K562 (cell line): ENCODE measurements at regions not wholly inside any gene's neighbourhood (a gene's known extent, or its start where the extent isn't known, plus 50 kb on each side); places are given as distances from the start of the nearest gene placed in this dataset.

Experiments
- ATAC-seq: fragments of 200-7000 bp; cut with Tn5 transposase; 3 replicates; pipeline ENCODE4 v1.9.1; 2020; ENCODE audit warnings: moderate library complexity
- BruUV-seq: library from RNA; stranded (reverse); fragments of 400-500 nt; replicated peaks from 2 replicates; lab custom pipeline; 2021; lab: Mats Ljungman, UMichigan
- CTCF ChIA-PET: fragments of 300-600 bp; formaldehyde crosslinking; extraction: SDS; loops from one replicate; lab custom pipeline; 2021; ENCODE audit warnings: low intra/inter-chr PET ratio; lab: Yijun Ruan, JAX
- POLR2A ChIA-PET: fragments of 300-600, 350-650 bp; sonication (Branson Sonifier 250); formaldehyde crosslinking; extraction: SDS; loops from one replicate; lab custom pipeline; 2021; ENCODE audit warnings: antibody characterized with exemption, inconsistent platforms; lab: Yijun Ruan, JAX
- DNase-seq, 4 experiments: peaks; one replicate each; pipeline versions ENCODE4 v3.0.0 to v3.0.0-alpha.2; 2011 to 2018; ENCODE audit warnings: low spot score in 3 of 4, mixed read lengths in 3 of 4; ENCODE audit errors: extremely low read depth in 1 of 4
- FAIRE-seq: peaks from 2 replicates; lab custom pipeline; 2011; peaks lifted over from hg19 to GRCh38; lab: Jason Lieb, UNC
- H2AFZ ChIP-seq: 2 replicates; pipeline ENCODE4 v1.6.0; 2011; ENCODE audit warnings: low read depth, low read length, control low read depth, inconsistent platforms
- H3K27ac ChIP-seq: fragments of 200-600 bp; 3 replicates; pipeline ENCODE4 v1.8.0; 2011; ENCODE audit warnings: low read depth, mild to moderate bottlenecking, control low read depth, inconsistent platforms, low read length, moderate library complexity, mixed read lengths; ENCODE audit errors: extremely low read depth
- H3K27me3 ChIP-seq, 2 experiments: fragments of 300-600 bp in 1 of 2; 2 replicates in 1 of 2; 3 replicates in 1 of 2; pipeline versions ENCODE4 v1.6.0 to v1.8.0; 2011; ENCODE audit warnings: inconsistent platforms in 2 of 2, low read length in 2 of 2, mild to moderate bottlenecking in 1 of 2, mixed read lengths in 1 of 2, moderate library complexity in 1 of 2; ENCODE audit not compliant: control insufficient read depth in 2 of 2, insufficient read depth in 2 of 2
- H3K36me3 ChIP-seq: fragments of 300-600 bp; 3 replicates; pipeline ENCODE4 v1.8.0; 2011; ENCODE audit warnings: mild to moderate bottlenecking, low read length, inconsistent platforms; ENCODE audit not compliant: control insufficient read depth, insufficient read depth
- H3K4me1 ChIP-seq, 2 experiments: fragments of 200-600 bp in 1 of 2; replicated peaks in 1 of 2; 2 replicates in 1 of 2; 3 replicates in 1 of 2; pipeline versions ENCODE4 v1.5.1 to v1.8.0; 2011; ENCODE audit warnings: inconsistent platforms in 2 of 2, low read length in 2 of 2, mild to moderate bottlenecking in 1 of 2, mixed read lengths in 1 of 2, moderate library complexity in 1 of 2; ENCODE audit not compliant: control insufficient read depth in 2 of 2, insufficient read depth in 2 of 2
- H3K4me2 ChIP-seq: 2 replicates; pipeline ENCODE4 v1.6.1; 2011; ENCODE audit warnings: low read length, control low read depth, inconsistent platforms, mixed read lengths; ENCODE audit not compliant: insufficient read depth
- H3K4me3 ChIP-seq: fragments of 200-600 bp; sonication (generic), shearing (Covaris generic); 2 replicates; pipeline ENCODE4 v1.5.1; 2016; ENCODE audit warnings: control low read depth, inconsistent platforms
- H3K79me2 ChIP-seq: fragments of 200-600 bp; 3 replicates; pipeline ENCODE4 v1.8.0; 2011; ENCODE audit warnings: low read length, inconsistent platforms; ENCODE audit not compliant: control insufficient read depth, insufficient read depth
- H3K9ac ChIP-seq, 2 experiments: 2 replicates each; pipeline versions ENCODE4 v1.6.0 to v1.6.1; 2011; ENCODE audit warnings: low read depth in 2 of 2, low read length in 2 of 2, control low read depth in 1 of 2, inconsistent platforms in 1 of 2, mild to moderate bottlenecking in 1 of 2, mixed read lengths in 1 of 2; ENCODE audit not compliant: insufficient read depth in 1 of 2
- H3K9me1 ChIP-seq: one replicate; pipeline ENCODE4 v1.6.0; 2011; ENCODE audit warnings: inconsistent platforms, mild to moderate bottlenecking, low read length, moderate library complexity; ENCODE audit not compliant: control insufficient read depth, insufficient read depth
- H3K9me3 ChIP-seq: replicated peaks from 2 replicates; pipeline ENCODE4 v1.5.1; 2011; ENCODE audit warnings: low read depth, low read length, inconsistent platforms; ENCODE audit not compliant: control insufficient read depth, insufficient read depth
- H4K20me1 ChIP-seq: replicated peaks from 2 replicates; pipeline ENCODE4 v1.6.1; 2011; ENCODE audit warnings: low read length, inconsistent platforms, mixed read lengths; ENCODE audit not compliant: control insufficient read depth, insufficient read depth
- BMI1 ChIP-seq: fragments of 150-350 bp; IDR thresholded peaks from 2 replicates; pipeline ENCODE4 v1.6.1; 2014; ENCODE audit warnings: low read length
- BRCA1 ChIP-seq, 2 experiments: fragments of 450-650 bp in 1 of 2; sonication (generic) in 1 of 2; formaldehyde crosslinking in 1 of 2; IDR thresholded peaks; 2 replicates each; pipeline versions ENCODE4 v1.5.0 to v1.6.1; 2017 to 2020; ENCODE audit warnings: mild to moderate bottlenecking in 1 of 2, missing genetic modification reagents in 1 of 2
- CBX1 ChIP-seq: sonication (generic); IDR thresholded peaks from 2 replicates; pipeline ENCODE4 v1.6.1; 2016; ENCODE audit warnings: antibody characterized with exemption, low read depth, mild to moderate bottlenecking
- HNRNPLL ChIP-seq: fragments of 200-400 bp; formaldehyde crosslinking; IDR thresholded peaks from 2 replicates; pipeline ENCODE4 v1.6.1; 2017; ENCODE audit warnings: low read length, low read depth, mild to moderate bottlenecking; ENCODE audit not compliant: poor library complexity, severe bottlenecking
- HOXB6 ChIP-seq: fragments of 250-450 bp; sonication (Bioruptor Pico); IDR thresholded peaks from 2 replicates; pipeline ENCODE4 v1.5.1; 2022; ENCODE audit warnings: mild to moderate bottlenecking, borderline replicate concordance
- MAFG ChIP-seq: fragments of 450-650 bp; conservative IDR thresholded peaks from 2 replicates; pipeline ENCODE4 v1.6.1; 2016; ENCODE audit warnings: missing genetic modification characterization, missing compliant biosample characterization
- MYNN ChIP-seq, 2 experiments: sonication (generic); formaldehyde crosslinking in 1 of 2; IDR thresholded peaks; 2 replicates each; pipeline versions ENCODE4 v1.5.0 to v1.6.1; 2016 to 2020; ENCODE audit warnings: antibody characterized with exemption in 1 of 2, missing genetic modification reagents in 1 of 2
- NBN ChIP-seq: fragments of 450-650 bp; IDR thresholded peaks from 2 replicates; pipeline ENCODE4 v1.6.1; 2016; ENCODE audit warnings: low read depth, mild to moderate bottlenecking
- NR2C2 ChIP-seq, 2 experiments: fragments of 200-800 bp in 1 of 2; sonication (Bioruptor generic) in 1 of 2; sonication (generic) in 1 of 2; formaldehyde crosslinking in 1 of 2; IDR thresholded peaks; 2 replicates each; pipeline versions ENCODE4 v1.6.1 to v1.8.0; 2016 to 2022; ENCODE audit warnings: mild to moderate bottlenecking in 1 of 2, missing compliant biosample characterization in 1 of 2, missing genetic modification characterization in 1 of 2, missing genetic modification reagents in 1 of 2
- NR2F6 ChIP-seq: fragments of 450-650 bp; formaldehyde crosslinking; IDR thresholded peaks from 2 replicates; pipeline ENCODE4 v1.4.0; 2020; ENCODE audit warnings: mild to moderate bottlenecking
- POLR3G ChIP-seq: IDR thresholded peaks from 2 replicates; pipeline ENCODE4 v1.6.1; 2011; ENCODE audit not compliant: insufficient read length, insufficient replicate concordance; ENCODE audit errors: extremely low read depth
- RBM15 ChIP-seq: fragments of 200-400 bp; formaldehyde crosslinking; IDR thresholded peaks from 2 replicates; pipeline ENCODE4 v1.6.1; 2018; ENCODE audit warnings: mild to moderate bottlenecking, low read length, moderate library complexity; ENCODE audit not compliant: insufficient read depth
- ZKSCAN1 ChIP-seq: fragments of 150-350 bp; IDR thresholded peaks from 2 replicates; pipeline ENCODE4 v1.6.1; 2016; ENCODE audit warnings: low read depth, low read length
- ZNF143 ChIP-seq: sonication (generic); formaldehyde crosslinking; IDR thresholded peaks from 2 replicates; pipeline ENCODE4 v1.9.0; 2022; ENCODE audit warnings: mild to moderate bottlenecking, missing genetic modification reagents
- WGBS: fragments of 100-300 bp; shearing (Covaris generic); methylation state at CpG from one replicate; pipeline ENCODE4 v1.1.6; 2016; ENCODE audit warnings: low coverage, mixed read lengths; ENCODE audit not compliant: insufficient coverage; ENCODE audit errors: missing lambda C conversion rate; 5-methylcytosine and 5-hydroxymethylcytosine counted together
- in situ Hi-C: fragments of 300-500 bp; cut with MboI; formaldehyde crosslinking; loops from 4 replicates; pipeline ENCODE4 v1.15.0; 2018; ENCODE audit warnings: inconsistent platforms, mixed read lengths
- intact Hi-C: fragments of 100-400 bp; cut with micrococcal nuclease; formaldehyde crosslinking; loops from 2 replicates; pipeline ENCODE4 v1.14.2; 2022
- TF ChIP-seq, protein P1 (sequence below): fragments of 250-450 bp; sonication (Bioruptor Pico); IDR thresholded peaks from 2 replicates; pipeline ENCODE4 v1.8.0; 2022; ENCODE audit warnings: inconsistent platforms, mild to moderate bottlenecking, moderate library complexity, borderline replicate concordance
- TF ChIP-seq, protein P2 (sequence below): fragments of 200-400 bp; formaldehyde crosslinking; IDR thresholded peaks from 2 replicates; pipeline ENCODE4 v1.6.1; 2017; ENCODE audit warnings: mild to moderate bottlenecking, low read depth, low read length, moderate library complexity
- TF ChIP-seq, protein P3 (sequence below): fragments of 450-650 bp; IDR thresholded peaks from one replicate; pipeline ENCODE4 v1.6.1; 2018; ENCODE audit warnings: mild to moderate bottlenecking, moderate library complexity; ENCODE audit not compliant: partially characterized antibody

DNA sequence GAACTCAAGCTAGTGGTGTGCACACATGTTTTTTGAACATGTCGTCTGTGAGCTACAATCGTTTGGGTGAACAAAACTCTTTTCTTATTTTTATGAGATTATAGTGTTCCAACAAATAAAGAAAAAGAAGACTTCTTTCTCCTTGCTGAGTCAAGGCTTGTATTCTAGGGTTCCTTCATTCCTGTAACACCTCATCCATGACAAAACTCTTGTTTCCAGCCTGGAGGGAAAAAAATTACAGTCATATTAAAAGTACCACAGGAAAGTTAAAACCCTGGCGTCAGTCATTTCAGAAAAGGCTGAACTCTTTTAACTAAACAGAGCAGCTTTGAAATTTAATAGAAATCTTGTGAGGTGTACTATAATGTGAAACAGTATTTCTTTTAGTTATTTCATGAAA, 79.2 kb upstream of the BOD1L1 start:
- H2AFZ ChIP-seq: no peak overlapping the region
- DNase-seq (no peak), ATAC-seq (no peak), FAIRE-seq (no peak)
- TF ChIP-seq, protein P1, sequence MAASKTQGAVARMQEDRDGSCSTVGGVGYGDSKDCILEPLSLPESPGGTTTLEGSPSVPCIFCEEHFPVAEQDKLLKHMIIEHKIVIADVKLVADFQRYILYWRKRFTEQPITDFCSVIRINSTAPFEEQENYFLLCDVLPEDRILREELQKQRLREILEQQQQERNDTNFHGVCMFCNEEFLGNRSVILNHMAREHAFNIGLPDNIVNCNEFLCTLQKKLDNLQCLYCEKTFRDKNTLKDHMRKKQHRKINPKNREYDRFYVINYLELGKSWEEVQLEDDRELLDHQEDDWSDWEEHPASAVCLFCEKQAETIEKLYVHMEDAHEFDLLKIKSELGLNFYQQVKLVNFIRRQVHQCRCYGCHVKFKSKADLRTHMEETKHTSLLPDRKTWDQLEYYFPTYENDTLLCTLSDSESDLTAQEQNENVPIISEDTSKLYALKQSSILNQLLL (CRISPR knock-in tag): no peak
- no peak for TF ChIP-seq MAFG (tag)
- no peak for TF ChIP-seq ZKSCAN1
- TF ChIP-seq RBM15: no peak
- TF ChIP-seq BMI1: no peak
- no peak for TF ChIP-seq HOXB6 (CRISPR knock-in tag)
- no peak for TF ChIP-seq HNRNPLL
- no peak for TF ChIP-seq NBN
- no peak for TF ChIP-seq NR2F6 (CRISPR knock-in tag)
- no peak for TF ChIP-seq BRCA1 (IDR thresholded peaks at IDR 0.05)
- TF ChIP-seq BRCA1 (CRISPR knock-in tag; IDR thresholded peaks at IDR 0.05): no peak
- no peak for TF ChIP-seq MYNN (IDR thresholded peaks at IDR 0.05)
- TF ChIP-seq MYNN (CRISPR knock-in tag; IDR thresholded peaks at IDR 0.05): no peak
- TF ChIP-seq ZNF143 (CRISPR knock-in tag): no peak
- no peak for TF ChIP-seq POLR3G
- TF ChIP-seq, protein P2, sequence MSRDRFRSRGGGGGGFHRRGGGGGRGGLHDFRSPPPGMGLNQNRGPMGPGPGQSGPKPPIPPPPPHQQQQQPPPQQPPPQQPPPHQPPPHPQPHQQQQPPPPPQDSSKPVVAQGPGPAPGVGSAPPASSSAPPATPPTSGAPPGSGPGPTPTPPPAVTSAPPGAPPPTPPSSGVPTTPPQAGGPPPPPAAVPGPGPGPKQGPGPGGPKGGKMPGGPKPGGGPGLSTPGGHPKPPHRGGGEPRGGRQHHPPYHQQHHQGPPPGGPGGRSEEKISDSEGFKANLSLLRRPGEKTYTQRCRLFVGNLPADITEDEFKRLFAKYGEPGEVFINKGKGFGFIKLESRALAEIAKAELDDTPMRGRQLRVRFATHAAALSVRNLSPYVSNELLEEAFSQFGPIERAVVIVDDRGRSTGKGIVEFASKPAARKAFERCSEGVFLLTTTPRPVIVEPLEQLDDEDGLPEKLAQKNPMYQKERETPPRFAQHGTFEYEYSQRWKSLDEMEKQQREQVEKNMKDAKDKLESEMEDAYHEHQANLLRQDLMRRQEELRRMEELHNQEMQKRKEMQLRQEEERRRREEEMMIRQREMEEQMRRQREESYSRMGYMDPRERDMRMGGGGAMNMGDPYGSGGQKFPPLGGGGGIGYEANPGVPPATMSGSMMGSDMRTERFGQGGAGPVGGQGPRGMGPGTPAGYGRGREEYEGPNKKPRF: no peak
- no peak for TF ChIP-seq CBX1
- no peak for TF ChIP-seq NR2C2 (CRISPR knock-in tag; IDR thresholded peaks at IDR 0.05)
- no peak for TF ChIP-seq NR2C2 (tag; IDR thresholded peaks at IDR 0.05)
- TF ChIP-seq, protein P3, sequence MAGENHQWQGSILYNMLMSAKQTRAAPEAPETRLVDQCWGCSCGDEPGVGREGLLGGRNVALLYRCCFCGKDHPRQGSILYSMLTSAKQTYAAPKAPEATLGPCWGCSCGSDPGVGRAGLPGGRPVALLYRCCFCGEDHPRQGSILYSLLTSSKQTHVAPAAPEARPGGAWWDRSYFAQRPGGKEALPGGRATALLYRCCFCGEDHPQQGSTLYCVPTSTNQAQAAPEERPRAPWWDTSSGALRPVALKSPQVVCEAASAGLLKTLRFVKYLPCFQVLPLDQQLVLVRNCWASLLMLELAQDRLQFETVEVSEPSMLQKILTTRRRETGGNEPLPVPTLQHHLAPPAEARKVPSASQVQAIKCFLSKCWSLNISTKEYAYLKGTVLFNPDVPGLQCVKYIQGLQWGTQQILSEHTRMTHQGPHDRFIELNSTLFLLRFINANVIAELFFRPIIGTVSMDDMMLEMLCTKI: no peak
- CTCF ChIA-PET: no interaction called here
- in situ Hi-C loops: no loop called here
- no peaks in the 10 kb centered on the region for H3K36me3 ChIP-seq
- WGBS: 0% methylated on average over 3 of the region's 3 CpGs
- POLR2A ChIA-PET: no interaction called here
- H3K9me3 ChIP-seq: no peaks in the 10 kb centered on the region
- H3K27ac ChIP-seq: no peak overlapping the region
- H3K4me3 ChIP-seq: no peak overlapping the region
- H4K20me1 ChIP-seq: no peaks in the 10 kb centered on the region
- H3K4me2 ChIP-seq: no peak overlapping the region
- H3K27me3 ChIP-seq: no peaks in the 10 kb centered on the region
- H3K9me1 ChIP-seq: no peaks in the 10 kb centered on the region
- H3K79me2 ChIP-seq: no peaks in the 10 kb centered on the region
- H3K4me1 ChIP-seq: no peaks in the 10 kb centered on the region
- BruUV-seq: no TSS peak
- no peak overlapping the region for H3K9ac ChIP-seq
- intact Hi-C loops: no loop called here
